GM12878 (cell line): ENCODE measurements at regions not wholly inside any gene's neighbourhood (a gene's known extent, or its start where the extent isn't known, plus 50 kb on each side); places are given as distances from the start of the nearest gene placed in this dataset.

Experiments
- ATAC-seq: fragments of 200-7000 bp; cut with Tn5 transposase; 3 replicates; pipeline ENCODE4 v1.9.1; 2020; ENCODE audit warnings: mild to moderate bottlenecking, moderate library complexity
- BruUV-seq: library from RNA; stranded (reverse); fragments of 400-500 nt; replicated peaks from 2 replicates; lab custom pipeline; 2021; lab: Mats Ljungman, UMichigan
- CTCF ChIA-PET: fragments of 300-600 bp; sonication (Branson Sonifier 250); formaldehyde crosslinking; extraction: SDS; loops from one replicate; lab custom pipeline; 2021; ENCODE audit warnings: inconsistent platforms; lab: Yijun Ruan, JAX
- POLR2A ChIA-PET: fragments of 350-600 bp; formaldehyde crosslinking; extraction: SDS; loops from one replicate; lab custom pipeline; 2021; ENCODE audit warnings: inconsistent platforms; lab: Charles Lee
- RAD21 ChIA-PET: fragments of 300-600 bp; sonication (Branson Sonifier 250); formaldehyde crosslinking; loops from one replicate; lab custom pipeline; 2023; ENCODE audit warnings: antibody characterized with exemption; ENCODE audit not compliant: unreplicated experiment; lab: Charles Lee
- SMC1A ChIA-PET: fragments of 300-600 bp; sonication (Branson Sonifier 250); formaldehyde crosslinking; loops from one replicate; lab custom pipeline; 2023; ENCODE audit not compliant: unreplicated experiment, uncharacterized antibody; lab: Charles Lee
- DNase-seq: peaks from one replicate; pipeline ENCODE4 v3.0.0-alpha.2; 2011; ENCODE audit warnings: low read depth, low spot score
- FAIRE-seq: peaks from 3 replicates; lab custom pipeline; 2011; peaks lifted over from hg19 to GRCh38; lab: Jason Lieb, UNC
- H2AFZ ChIP-seq: 2 replicates; pipeline ENCODE4 v1.6.0; 2011; ENCODE audit warnings: low read depth, low read length, control low read depth; ENCODE audit not compliant: control insufficient read depth
- H3K27ac ChIP-seq: 2 replicates; pipeline ENCODE4 v1.5.1; 2011; ENCODE audit warnings: control low read depth; ENCODE audit not compliant: control insufficient read depth, insufficient read depth
- H3K27me3 ChIP-seq, 2 experiments: replicated peaks in 1 of 2; 2 replicates each; pipeline versions ENCODE4 v1.6.0 to v1.6.1; 2011; ENCODE audit warnings: low read length in 1 of 2; ENCODE audit not compliant: control insufficient read depth in 2 of 2, insufficient read depth in 2 of 2
- H3K36me3 ChIP-seq, 2 experiments: 2 replicates each; pipeline ENCODE4 v1.5.1; 2011; ENCODE audit warnings: low read length in 1 of 2; ENCODE audit not compliant: control insufficient read depth in 2 of 2, insufficient read depth in 2 of 2
- H3K4me1 ChIP-seq: 2 replicates; pipeline ENCODE4 v1.6.1; 2011; ENCODE audit warnings: mild to moderate bottlenecking, low read length, moderate library complexity, mixed read lengths; ENCODE audit not compliant: control insufficient read depth, insufficient read depth
- H3K4me2 ChIP-seq: 2 replicates; pipeline ENCODE4 v1.6.0; 2011; ENCODE audit warnings: control low read depth; ENCODE audit not compliant: control insufficient read depth, insufficient read depth
- H3K4me3 ChIP-seq: fragments of 200-600 bp; sonication (generic); 2 replicates; pipeline ENCODE4 v1.5.1; 2016
- H3K79me2 ChIP-seq: 2 replicates; pipeline ENCODE4 v1.6.0; 2011; ENCODE audit warnings: low read length; ENCODE audit not compliant: control insufficient read depth, insufficient read depth
- H3K9ac ChIP-seq: 2 replicates; pipeline ENCODE4 v1.8.0; 2011; ENCODE audit warnings: low read length, control low read depth, mixed read lengths; ENCODE audit not compliant: control insufficient read depth, insufficient read depth
- H3K9me3 ChIP-seq: replicated peaks from 3 replicates; pipeline ENCODE4 v1.5.1; 2011; ENCODE audit warnings: mild to moderate bottlenecking, low read length; ENCODE audit not compliant: control insufficient read depth, insufficient read depth
- H4K20me1 ChIP-seq: 2 replicates; pipeline ENCODE4 v1.6.0; 2011; ENCODE audit not compliant: control insufficient read depth, insufficient read depth
- PBX3 ChIP-seq: IDR thresholded peaks from 2 replicates; pipeline ENCODE4 v1.6.1; 2011; ENCODE audit warnings: mild to moderate bottlenecking, low read depth, low read length, moderate library complexity; ENCODE audit not compliant: insufficient replicate concordance
- PML ChIP-seq: IDR thresholded peaks from 2 replicates; pipeline ENCODE4 v1.6.1; 2012; ENCODE audit warnings: low read length, inconsistent platforms
- RAD21 ChIP-seq: IDR thresholded peaks from 2 replicates; pipeline ENCODE4 v1.6.1; 2011; ENCODE audit warnings: mild to moderate bottlenecking, low read depth, low read length, moderate library complexity; ENCODE audit not compliant: insufficient read depth
- SKIL ChIP-seq: fragments of 450-650 bp; IDR thresholded peaks from 2 replicates; pipeline ENCODE4 v1.6.1; 2017; ENCODE audit warnings: mild to moderate bottlenecking, low read depth, inconsistent platforms; ENCODE audit not compliant: poor library complexity, severe bottlenecking
- USF2 ChIP-seq: IDR thresholded peaks from 2 replicates; pipeline ENCODE4 v1.6.1; 2011; ENCODE audit warnings: low read depth, low read length, improper control_type of control experiment, borderline replicate concordance
- YBX1 ChIP-seq: fragments of 450-650 bp; IDR thresholded peaks from 2 replicates; pipeline ENCODE4 v1.6.1; 2016; ENCODE audit warnings: antibody characterized with exemption
- whole genome bisulfite sequencing: methylation state at CpG from one replicate; pipeline ENCODE4 v1.1.6; 2016; ENCODE audit warnings: low lambda C conversion rate; ENCODE audit not compliant: insufficient replicate concordance, insufficient coverage; ENCODE audit errors: missing lambda C conversion rate; 5-methylcytosine and 5-hydroxymethylcytosine counted together
- in situ Hi-C: fragments of 300-500 bp; cut with MboI; formaldehyde crosslinking; loops from 9 replicates; pipeline ENCODE4 v1.14.3; 2018; ENCODE audit warnings: mixed read lengths
- intact Hi-C: fragments of 100-400 bp; cut with micrococcal nuclease; formaldehyde crosslinking; loops from one replicate; pipeline ENCODE4 v1.14.2; 2022; ENCODE audit not compliant: unreplicated experiment

- H3K9me3 ChIP-seq: no peaks in the 10 kb centered on the region
- H3K9ac ChIP-seq: no peak overlapping the region
- no peak for ATAC-seq
- H3K36me3 ChIP-seq: no peaks in the 10 kb centered on the region
- POLR2A ChIA-PET: no interaction called here
- CTCF ChIA-PET: interaction anchor here (0.6 to 1.4 kb wide), 2 partner anchors 30 to 505 kb away, joined by 3 read pairs; no protein-coding TSS in a partner anchor
- H3K79me2 ChIP-seq: no peaks in the 10 kb centered on the region
- no peak overlapping the region for H3K27ac ChIP-seq
- peaks cover 0 to 2% of the 10 kb centered on the region in 2 experiments; a peak in 2 of 4 replicates for H3K27me3 ChIP-seq
- FAIRE-seq: no peak
- 20% methylated on average over 7 of the region's 7 CpGs for WGBS
- intact Hi-C loops: no loop called here
- RAD21 ChIA-PET: no interaction called here
- no peak overlapping the region for H3K4me3 ChIP-seq
- SMC1A ChIA-PET: no interaction called here
- BruUV-seq: no TSS peak
- no peak for TF ChIP-seq RAD21
- no peak for TF ChIP-seq PBX3
- no peak for TF ChIP-seq USF2
- no peak for TF ChIP-seq PML
- TF ChIP-seq YBX1: no peak
- TF ChIP-seq SKIL: no peak
- no peak overlapping the region for H2AFZ ChIP-seq
- H4K20me1 ChIP-seq: no peaks in the 10 kb centered on the region
- H3K4me1 ChIP-seq: no peaks in the 10 kb centered on the region
- in situ Hi-C loops: no loop called here
- H3K4me2 ChIP-seq: no peak overlapping the region
- DNase-seq: no peak
Observed at GRCh38 chr1:47697616-47698335, 259.9 kb downstream of the FOXD2 start.
